Tibial nerve (tissue), 4 donors: ENCODE measurements at regions not wholly inside any gene's neighbourhood (a gene's known extent, or its start where the extent isn't known, plus 50 kb on each side); places are given as distances from the start of the nearest gene placed in this dataset.
"Not testable (repeated sequence)": the region's sequence is repeated elsewhere in the genome, so short reads cannot be mapped to it uniquely, and the experiment has no call there.

ENCODE experiments used
- DNase-seq, 2 donors: peaks; one replicate each; pipeline ENCODE4 v3.0.0-alpha.2; 2019; ENCODE audit warnings: low spot score in 2 of 2
- H3K27ac ChIP-seq, 4 donors: fragments of 200-600 bp; sonication (generic) in 3 of 4; one replicate each; pipeline ENCODE4 v1.5.1; 2017 to 2019; ENCODE audit warnings: mild to moderate bottlenecking in 1 of 4
- H3K27me3 ChIP-seq, 2 donors: fragments of 200-600 bp; sonication (generic) in 1 of 2; one replicate each; pipeline versions ENCODE4 v1.5.1 to v1.6.0; 2017 to 2019
- H3K36me3 ChIP-seq, 3 donors: fragments of 200-600 bp; sonication (generic); one replicate each; pipeline ENCODE4 v1.5.1; 2018 to 2019
- H3K4me1 ChIP-seq, 4 donors: fragments of 200-600 bp; sonication (generic) in 3 of 4; one replicate each; pipeline ENCODE4 v1.5.1; 2017 to 2019
- H3K4me3 ChIP-seq, 4 donors: fragments of 200-600 bp; sonication (generic) in 3 of 4; one replicate each; pipeline ENCODE4 v1.5.1; 2017 to 2019; ENCODE audit warnings: mild to moderate bottlenecking in 1 of 4, moderate library complexity in 1 of 4
- H3K9me3 ChIP-seq, 4 donors: fragments of 200-600 bp; sonication (generic) in 3 of 4; one replicate each; pipeline ENCODE4 v1.5.1; 2017 to 2019
- CTCF ChIP-seq, 5 experiments: fragments of 200-600 bp in 3 of 5; fragments of 450-650 bp in 2 of 5; sonication (generic) in 3 of 5; IDR thresholded peaks; one replicate each; pipeline ENCODE4 v1.5.1; 2016 to 2019; ENCODE audit warnings: antibody characterized with exemption in 5 of 5, mild to moderate bottlenecking in 3 of 5, moderate library complexity in 2 of 5
- EP300 ChIP-seq, 2 donors: sonication (generic); formaldehyde crosslinking; IDR thresholded peaks; one replicate each; pipeline ENCODE4 v1.6.1; 2017; ENCODE audit warnings: antibody characterized with exemption in 2 of 2, mild to moderate bottlenecking in 1 of 2
- POLR2A ChIP-seq, 2 donors: fragments of 450-650 bp; IDR thresholded peaks; one replicate each; pipeline ENCODE4 v1.6.1; 2017; ENCODE audit warnings: antibody characterized with exemption in 2 of 2, mild to moderate bottlenecking in 2 of 2, moderate library complexity in 2 of 2
- WGBS, 2 donors: methylation state at CpG; one replicate each; pipeline ENCODE4 v1.1.5; 2018; 5-methylcytosine and 5-hydroxymethylcytosine counted together

GRCh38 chr17:22516861-22517636 is 824.7 kb downstream of the KCNJ18 start:
- TF ChIP-seq EP300 (IDR thresholded peaks at IDR 0.05) (no peak), POLR2A (IDR thresholded peaks at IDR 0.05) (no peak), CTCF (IDR thresholded peaks at IDR 0.05) (no peak)
- no peaks in the 10 kb centered on the region for H3K36me3 ChIP-seq
- no peaks in the 10 kb centered on the region for H3K4me1 ChIP-seq
- no peak overlapping the region for H3K27ac ChIP-seq
- no peak for DNase-seq
- H3K9me3 ChIP-seq = peaks cover 0 to 44% (median 0%) of the 10 kb centered on the region in 4 donors
- 70 to 81% methylated on average over 24 to 26 of the region's 26 CpGs for WGBS, 2 donors
- no peaks in the 10 kb centered on the region for H3K27me3 ChIP-seq
- no peak overlapping the region for H3K4me3 ChIP-seq

- no peak overlapping the region for H3K4me3 ChIP-seq
- no peaks in the 10 kb centered on the region for H3K36me3 ChIP-seq
- no peaks in the 10 kb centered on the region for H3K4me1 ChIP-seq
- no peak for TF ChIP-seq CTCF (IDR thresholded peaks at IDR 0.05)
- no peak for TF ChIP-seq EP300 (IDR thresholded peaks at IDR 0.05)
- no peak for TF ChIP-seq POLR2A (IDR thresholded peaks at IDR 0.05)
- no peak overlapping the region for H3K27ac ChIP-seq
- 52 to 64% methylated on average over 20 of the region's 20 CpGs for WGBS, 2 donors
- no peaks in the 10 kb centered on the region for H3K27me3 ChIP-seq
- no peak for DNase-seq
- peaks cover 0 to 38% (median 0%) of the 10 kb centered on the region in 4 donors for H3K9me3 ChIP-seq
Measured at GRCh38 chr17:22517716-22518115, 825.4 kb downstream of the KCNJ18 start.

- TF ChIP-seq POLR2A (IDR thresholded peaks at IDR 0.05) (no peak), EP300 (IDR thresholded peaks at IDR 0.05) (no peak), CTCF (IDR thresholded peaks at IDR 0.05) (no peak)
- DNase-seq = no peak
- H3K4me1 ChIP-seq = no peaks in the 10 kb centered on the region
- no peaks in the 10 kb centered on the region for H3K36me3 ChIP-seq
- H3K27ac ChIP-seq = no peak overlapping the region
- no peak overlapping the region for H3K4me3 ChIP-seq
- 85 to 88% methylated on average over 10 of the region's 10 CpGs for WGBS, 2 donors
- no peaks in the 10 kb centered on the region for H3K27me3 ChIP-seq
- H3K9me3 ChIP-seq = peaks cover 0 to 36% (median 0%) of the 10 kb centered on the region in 4 donors
Measured at GRCh38 chr17:22518185-22518584, 825.9 kb downstream of the KCNJ18 start.

GRCh38 chr17:22548873-22549272 is 856.5 kb downstream of the KCNJ18 start:
- H3K36me3 ChIP-seq, H3K9me3 ChIP-seq, H3K27me3 ChIP-seq, H3K4me1 ChIP-seq, H3K4me3 ChIP-seq, DNase-seq, H3K27ac ChIP-seq: not testable (repeated sequence)
- 58 to 77% methylated on average over 1 of the region's 1 CpG for WGBS, 2 donors

GRCh38 chr17:22551695-22552415 is 859.5 kb downstream of the KCNJ18 start:
- not testable (repeated sequence) for DNase-seq, H3K27me3 ChIP-seq, H3K4me1 ChIP-seq, H3K36me3 ChIP-seq, H3K4me3 ChIP-seq, H3K9me3 ChIP-seq, H3K27ac ChIP-seq
- WGBS, 2 donors = 70 to 80% methylated on average over 23 of the region's 23 CpGs

GRCh38 chr17:22569459-22570143 is 877.3 kb downstream of the KCNJ18 start:
- Histone ChIP-seq H3K27ac (no peak overlapping the region), H3K27me3 (no peaks in the 10 kb centered on the region), H3K4me3 (no peak overlapping the region), H3K36me3 (no peaks in the 10 kb centered on the region), H3K9me3 (peaks cover 0 to 8% (median 0%) of the 10 kb centered on the region in 4 donors), H3K4me1 (no peaks in the 10 kb centered on the region)
- no peak for DNase-seq
- no peak for TF ChIP-seq CTCF (IDR thresholded peaks at IDR 0.05)
- 89 to 92% methylated on average over 21 of the region's 21 CpGs for WGBS, 2 donors
